Testis (tissue), 2 donors: ENCODE measurements at regions not wholly inside any gene's neighbourhood (a gene's known extent, or its start where the extent isn't known, plus 50 kb on each side); places are given as distances from the start of the nearest gene placed in this dataset.

Source experiments
- CTCF ChIP-seq, 3 experiments: fragments of 450-650 bp in 2 of 3; fragments of 200-600 bp in 1 of 3; sonication (generic) in 1 of 3; IDR thresholded peaks; one replicate each; pipeline ENCODE4 v1.5.1; 2016 to 2019; ENCODE audit warnings: antibody characterized with exemption in 3 of 3, mild to moderate bottlenecking in 2 of 3, moderate library complexity in 1 of 3
- POLR2A ChIP-seq: fragments of 450-650 bp; IDR thresholded peaks from one replicate; pipeline ENCODE4 v1.6.1; 2017; ENCODE audit warnings: antibody characterized with exemption, mild to moderate bottlenecking, moderate library complexity

GRCh38 chr13:74300162-74300561, 166.0 kb upstream of the KLF12 start:
- no peak for TF ChIP-seq CTCF (IDR thresholded peaks at IDR 0.05)
- TF ChIP-seq POLR2A = no peak
